Osteoblast (primary cell): ENCODE measurements at regions not wholly inside any gene's neighbourhood (a gene's known extent, or its start where the extent isn't known, plus 50 kb on each side); places are given as distances from the start of the nearest gene placed in this dataset. TPM values are rescaled to one million over a fixed set of nuclear protein-coding genes. Genes with fewer than 3 reads are reported as not detected.

Experiments
- DNase-seq: peaks from one replicate; pipeline ENCODE4 v3.0.0; 2011; ENCODE audit warnings: low spot score, mixed read lengths; ENCODE audit not compliant: insufficient read length; ENCODE audit errors: missing footprints
- H2AFZ ChIP-seq: 2 replicates; pipeline ENCODE4 v1.6.0; 2011; ENCODE audit warnings: mild to moderate bottlenecking, low read length
- H3K27ac ChIP-seq: 2 replicates; pipeline ENCODE4 v1.5.1; 2011; ENCODE audit warnings: mild to moderate bottlenecking, low read depth, low read length, moderate library complexity
- H3K27me3 ChIP-seq: 2 replicates; pipeline ENCODE4 v1.6.0; 2012; ENCODE audit warnings: mild to moderate bottlenecking, control low read depth, inconsistent platforms, low read length, moderate library complexity; ENCODE audit not compliant: insufficient read depth
- H3K36me3 ChIP-seq: 2 replicates; pipeline ENCODE4 v1.5.1; 2011; ENCODE audit warnings: mild to moderate bottlenecking, low read length, control low read depth, moderate library complexity; ENCODE audit not compliant: insufficient read depth
- H3K4me1 ChIP-seq: 2 replicates; pipeline ENCODE4 v1.5.1; 2011; ENCODE audit warnings: mild to moderate bottlenecking, low read length, control low read depth, moderate library complexity; ENCODE audit not compliant: insufficient read depth
- H3K4me2 ChIP-seq: 2 replicates; pipeline ENCODE4 v1.6.0; 2011; ENCODE audit warnings: mild to moderate bottlenecking, low read length; ENCODE audit not compliant: insufficient read depth
- H3K4me3 ChIP-seq: fragments of 200-600 bp; sonication (generic); 3 replicates; pipeline ENCODE4 v1.5.1; 2012; ENCODE audit warnings: mild to moderate bottlenecking, low read length, inconsistent platforms; ENCODE audit not compliant: insufficient read depth
- H3K79me2 ChIP-seq: 2 replicates; pipeline ENCODE4 v1.6.0; 2012; ENCODE audit warnings: mild to moderate bottlenecking, low read length, control low read depth, inconsistent platforms; ENCODE audit not compliant: insufficient read depth
- H3K9me3 ChIP-seq: 2 replicates; pipeline ENCODE4 v1.5.1; 2011; ENCODE audit warnings: low read depth, low read length, control low read depth
- H4K20me1 ChIP-seq: 2 replicates; pipeline ENCODE4 v1.6.0; 2012; ENCODE audit warnings: mild to moderate bottlenecking, low read length, control low read depth; ENCODE audit not compliant: insufficient read depth
- CTCF ChIP-seq: IDR thresholded peaks from 2 replicates; pipeline ENCODE4 v1.5.1; 2011; ENCODE audit warnings: mild to moderate bottlenecking, low read depth, low read length, moderate library complexity; ENCODE audit errors: extremely low read depth
- small RNA-seq: library from RNA; depleted of rRNA; stranded (forward); fragments of <200 nt; gene quantifications from one replicate; pipeline ENCODE3, GENCODE V24; 2012

GRCh38 chr2:123971564-123972318, 53.3 kb upstream of the CNTNAP5 start:
- Histone ChIP-seq H3K27me3 (no peaks in the 10 kb centered on the region), H2AFZ (no peak overlapping the region), H3K36me3 (no peaks in the 10 kb centered on the region), H3K4me1 (no peaks in the 10 kb centered on the region), H3K9me3 (no peaks in the 10 kb centered on the region), H3K4me3 (no peak overlapping the region), H4K20me1 (no peaks in the 10 kb centered on the region), H3K27ac (no peak overlapping the region), H3K79me2 (no peaks in the 10 kb centered on the region), H3K4me2 (no peak overlapping the region)
- DNase-seq, result no peak
- no peak for TF ChIP-seq CTCF

Small RNAs in the stretch of these regions (small RNA-seq; reads per million reads assigned to genes)
- not detected for gene AC064859.1
